Skeletal muscle cell (primary cell): ENCODE measurements at regions not wholly inside any gene's neighbourhood (a gene's known extent, or its start where the extent isn't known, plus 50 kb on each side); places are given as distances from the start of the nearest gene placed in this dataset.
"Not testable (repeated sequence)": the region's sequence is repeated elsewhere in the genome, so short reads cannot be mapped to it uniquely, and the experiment has no call there.

Experiments
- DNase-seq: peaks from one replicate; pipeline ENCODE4 v3.0.0-alpha.2; 2010; ENCODE audit warnings: low read depth
- H3K4me3 ChIP-seq: 2 replicates; pipeline ENCODE4 v1.5.1; 2011; ENCODE audit warnings: low read depth, mild to moderate bottlenecking, control low read depth, low read length, moderate library complexity

- not testable (repeated sequence) for H3K4me3 ChIP-seq, DNase-seq
These were observed 2793.8 kb downstream of the RPIA start for GRCh38 chr2:91485226-91485625.

GRCh38 chr2:91497129-91498064 lies 2805.9 kb downstream of the RPIA start:
- not testable (repeated sequence) for H3K4me3 ChIP-seq, DNase-seq

- H3K4me3 ChIP-seq, DNase-seq: not testable (repeated sequence)
These were observed 2806.6 kb downstream of the RPIA start for GRCh38 chr2:91498065-91498449.

DNA sequence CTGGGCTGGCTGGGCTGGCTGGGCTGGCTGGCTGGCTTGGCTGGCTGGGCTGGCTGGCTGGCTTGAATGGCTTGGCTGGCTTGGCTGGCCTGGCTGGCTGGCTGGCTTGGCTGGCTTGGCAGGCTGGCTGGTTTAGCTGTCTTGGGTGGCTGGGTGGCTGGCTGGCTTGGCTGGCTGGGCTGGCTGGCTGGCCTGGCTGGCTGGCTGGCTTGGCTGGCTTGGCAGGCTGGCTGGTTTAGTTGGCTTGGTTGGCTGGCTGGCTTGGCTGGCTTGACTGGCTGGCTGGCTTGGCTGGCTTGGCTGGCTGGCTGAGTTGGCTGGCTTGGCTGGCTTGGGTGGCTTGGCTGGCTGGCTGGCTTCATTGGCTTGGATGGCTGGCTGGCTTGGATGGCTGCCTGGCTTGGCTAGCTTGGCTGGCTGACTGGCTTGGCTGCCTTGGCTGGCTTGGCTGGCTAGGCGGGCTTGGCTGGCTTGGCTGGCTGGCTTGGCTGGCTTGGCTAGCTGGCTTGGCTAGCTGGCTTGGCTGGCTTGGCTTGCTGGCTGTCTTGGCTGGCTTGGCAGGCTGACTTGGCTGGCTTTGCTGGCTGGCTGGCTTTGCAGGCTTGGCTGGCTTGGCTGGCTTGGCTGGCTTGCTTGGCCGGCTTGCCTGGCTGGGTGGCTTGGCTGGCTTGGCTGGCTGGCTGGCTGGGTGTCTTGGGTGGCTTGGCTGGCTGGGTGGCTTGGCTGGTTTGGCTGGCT lies 2807.2 kb downstream of the RPIA start:
- H3K4me3 ChIP-seq, DNase-seq: not testable (repeated sequence)

DNA sequence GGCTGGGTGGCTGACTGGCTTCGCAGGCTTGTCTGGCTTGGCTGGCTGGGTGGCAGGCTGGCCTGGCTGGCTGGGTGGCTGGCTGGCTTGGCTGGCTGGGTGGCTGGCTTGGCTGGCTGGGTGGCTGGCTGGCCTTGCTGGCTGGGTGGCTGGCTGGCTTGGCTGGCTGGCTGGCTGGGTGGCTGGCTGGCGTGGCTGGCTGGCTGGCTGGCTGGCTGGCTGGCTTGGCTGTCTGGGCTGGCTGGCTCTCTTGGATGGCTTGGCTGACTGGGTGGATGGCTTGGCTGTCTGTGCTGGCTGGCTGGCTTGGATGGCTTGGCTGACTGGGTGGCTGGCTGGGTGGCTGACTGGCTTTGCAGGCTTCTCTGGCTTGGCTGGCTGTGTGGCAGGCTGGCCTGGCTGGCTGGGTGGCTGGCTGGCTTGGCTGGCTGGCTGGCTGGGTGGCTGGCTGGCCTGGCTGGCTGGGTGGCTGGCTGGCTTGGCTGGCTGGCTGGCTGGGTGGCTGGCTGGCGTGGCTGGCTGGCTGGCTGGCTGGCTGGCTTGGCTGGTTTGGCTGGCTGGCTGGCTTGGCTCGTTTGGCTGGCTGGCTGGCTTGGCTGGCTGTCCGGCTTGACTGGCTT lies 2808.1 kb downstream of the RPIA start:
- not testable (repeated sequence) for DNase-seq, H3K4me3 ChIP-seq

DNA sequence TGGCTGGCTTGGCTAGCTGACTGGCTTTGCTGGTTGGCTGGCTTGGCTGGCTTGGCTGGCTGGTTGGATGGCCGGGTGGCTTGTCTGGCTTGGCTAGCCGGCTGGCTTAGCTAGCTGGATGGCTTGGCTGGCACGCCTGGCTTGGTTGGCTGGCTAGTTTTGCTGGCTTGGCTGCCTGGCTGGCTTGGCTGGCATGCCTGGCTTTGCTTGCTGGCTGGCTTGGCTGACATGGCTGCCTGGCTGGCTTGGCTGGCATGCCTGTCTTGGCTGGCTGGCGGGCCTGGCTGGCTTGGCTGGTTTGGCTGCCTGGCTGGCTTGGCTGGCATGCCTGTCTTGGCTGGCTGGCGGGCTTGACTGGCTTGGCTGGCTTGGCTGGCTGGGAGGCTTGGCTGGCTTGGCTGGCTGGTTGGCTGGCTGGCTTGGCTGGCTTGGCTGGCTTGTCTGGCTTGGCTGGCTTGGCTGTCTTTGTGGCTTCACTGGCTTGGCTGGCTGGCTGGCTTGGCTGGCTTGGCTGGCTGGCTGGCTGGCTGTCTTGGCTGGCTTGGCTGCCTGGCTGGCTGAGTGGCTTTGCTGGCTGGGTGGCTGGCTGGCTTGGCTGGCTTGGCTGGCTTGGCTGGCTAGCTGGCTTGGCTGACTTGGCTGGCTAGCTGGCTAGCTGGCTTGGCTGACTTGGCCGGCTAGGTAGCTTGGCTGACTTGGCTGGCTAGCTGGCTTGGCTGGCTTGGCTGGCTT lies 2808.9 kb downstream of the RPIA start:
- not testable (repeated sequence) for H3K4me3 ChIP-seq, DNase-seq

GRCh38 chr2:91500978-91501310 lies 2809.5 kb downstream of the RPIA start:
- DNase-seq = not testable (repeated sequence)

DNA sequence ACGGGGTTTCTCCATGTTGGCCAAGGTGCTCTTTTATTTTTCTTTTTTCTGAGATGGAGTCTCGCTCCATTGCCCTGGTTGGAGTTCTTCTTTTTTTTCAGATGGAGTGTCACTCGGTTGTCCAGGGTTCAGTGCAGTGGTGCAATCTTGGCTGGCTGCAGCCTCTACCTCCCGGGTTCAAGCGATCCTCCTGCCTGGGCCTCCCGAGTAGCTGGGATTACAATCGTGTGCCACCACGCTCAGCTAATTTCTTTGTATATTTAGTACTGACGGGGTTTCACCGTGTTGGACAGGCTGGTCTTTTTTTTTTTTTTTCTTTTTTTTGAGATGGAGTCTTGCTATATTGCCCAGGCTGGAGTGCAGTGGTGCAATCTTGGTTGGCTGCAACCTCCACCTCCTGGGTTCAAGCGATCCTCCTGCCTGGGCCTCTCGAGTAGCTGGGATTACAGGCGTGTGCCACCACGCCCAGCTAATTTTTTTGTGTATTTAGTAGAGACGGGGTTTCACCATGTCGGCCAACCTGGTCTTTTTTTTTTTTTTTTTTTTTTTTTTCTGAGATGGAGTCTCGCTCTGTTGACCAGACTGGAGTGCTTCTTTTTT lies 2810.1 kb downstream of the RPIA start:
- not testable (repeated sequence) for DNase-seq, H3K4me3 ChIP-seq

More at GRCh38 chr2:91500978-91501310, 2809.5 kb downstream of the RPIA start:
- not testable (repeated sequence) for H3K4me3 ChIP-seq

GRCh38 chr2:91503572-91503958 lies 2812.1 kb downstream of the RPIA start:
- not testable (repeated sequence) for DNase-seq, H3K4me3 ChIP-seq

DNA sequence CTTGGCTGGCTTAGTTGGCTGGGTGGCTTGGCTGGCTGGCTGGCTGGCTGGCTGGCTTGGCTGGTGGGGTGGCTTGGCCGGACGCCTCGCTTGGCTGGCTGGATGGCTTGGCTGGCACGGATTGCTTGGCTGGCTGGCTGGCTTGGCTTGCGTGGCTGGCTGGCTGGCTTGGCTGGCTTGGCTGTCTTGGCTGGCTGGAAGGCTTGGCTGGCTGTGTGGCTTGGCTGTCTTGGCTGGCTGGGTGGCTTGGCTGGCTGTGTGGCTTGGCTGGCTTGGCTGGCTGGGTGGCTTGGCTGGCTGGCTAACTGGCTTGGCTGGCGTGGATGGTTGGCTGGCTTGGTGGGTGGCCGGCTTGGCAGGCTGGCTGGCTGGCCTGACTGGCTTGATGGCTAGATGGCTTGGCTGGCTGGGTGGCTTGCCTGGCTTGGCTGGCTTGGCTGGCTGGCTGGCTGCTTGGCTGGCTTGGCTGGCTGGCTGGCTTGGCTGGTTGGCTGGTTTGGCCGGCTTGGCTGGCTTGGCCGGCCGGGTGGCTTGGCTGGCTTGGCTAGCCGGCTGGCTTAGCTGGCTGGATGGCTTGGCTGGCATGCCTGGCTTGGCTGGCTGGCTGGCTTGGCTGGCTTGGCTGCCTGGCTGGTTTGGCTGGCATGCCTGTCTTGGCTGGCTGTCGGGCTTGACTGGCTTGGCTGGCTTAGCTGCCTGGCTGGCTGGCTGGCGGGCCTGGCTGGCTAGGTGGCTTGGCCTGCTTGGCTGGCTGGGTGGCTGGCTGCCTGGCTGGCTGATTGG lies 2812.7 kb downstream of the RPIA start:
- DNase-seq, H3K4me3 ChIP-seq: not testable (repeated sequence)

- not testable (repeated sequence) for H3K4me3 ChIP-seq, DNase-seq
These were observed 2817.3 kb downstream of the RPIA start for GRCh38 chr2:91508816-91509215.

- not testable (repeated sequence) for H3K4me3 ChIP-seq, DNase-seq
These were observed 2817.8 kb downstream of the RPIA start for GRCh38 chr2:91509276-91509675.

- not testable (repeated sequence) for H3K4me3 ChIP-seq, DNase-seq
These were observed 2819.7 kb downstream of the RPIA start for GRCh38 chr2:91511166-91511565.

DNA sequence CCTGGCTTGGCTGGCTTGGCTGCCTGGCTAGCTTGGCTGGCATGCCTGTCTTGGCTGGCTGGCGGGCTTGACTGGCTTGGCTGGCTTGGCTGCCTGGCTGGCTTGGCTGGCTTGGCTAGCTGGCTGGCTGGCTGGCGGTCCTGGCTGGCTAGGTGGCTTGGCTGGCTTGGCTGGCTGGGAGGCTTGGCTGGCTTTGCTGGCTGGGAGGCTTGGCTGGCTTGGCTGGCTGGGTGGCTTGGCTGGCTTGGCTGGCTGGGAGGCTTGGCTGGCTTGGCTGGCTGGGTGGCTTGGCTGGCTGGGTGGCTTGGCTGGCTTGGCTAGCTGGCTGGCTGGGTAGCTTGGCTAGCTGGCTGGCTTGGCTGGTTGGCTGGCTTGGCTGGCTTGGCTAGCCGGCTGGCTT lies 2824.5 kb downstream of the RPIA start:
- H3K4me3 ChIP-seq, DNase-seq: not testable (repeated sequence)

GRCh38 chr2:91516669-91517068 lies 2825.2 kb downstream of the RPIA start:
- not testable (repeated sequence) for H3K4me3 ChIP-seq, DNase-seq

GRCh38 chr2:91517846-91518245 lies 2826.4 kb downstream of the RPIA start:
- not testable (repeated sequence) for DNase-seq, H3K4me3 ChIP-seq

DNA sequence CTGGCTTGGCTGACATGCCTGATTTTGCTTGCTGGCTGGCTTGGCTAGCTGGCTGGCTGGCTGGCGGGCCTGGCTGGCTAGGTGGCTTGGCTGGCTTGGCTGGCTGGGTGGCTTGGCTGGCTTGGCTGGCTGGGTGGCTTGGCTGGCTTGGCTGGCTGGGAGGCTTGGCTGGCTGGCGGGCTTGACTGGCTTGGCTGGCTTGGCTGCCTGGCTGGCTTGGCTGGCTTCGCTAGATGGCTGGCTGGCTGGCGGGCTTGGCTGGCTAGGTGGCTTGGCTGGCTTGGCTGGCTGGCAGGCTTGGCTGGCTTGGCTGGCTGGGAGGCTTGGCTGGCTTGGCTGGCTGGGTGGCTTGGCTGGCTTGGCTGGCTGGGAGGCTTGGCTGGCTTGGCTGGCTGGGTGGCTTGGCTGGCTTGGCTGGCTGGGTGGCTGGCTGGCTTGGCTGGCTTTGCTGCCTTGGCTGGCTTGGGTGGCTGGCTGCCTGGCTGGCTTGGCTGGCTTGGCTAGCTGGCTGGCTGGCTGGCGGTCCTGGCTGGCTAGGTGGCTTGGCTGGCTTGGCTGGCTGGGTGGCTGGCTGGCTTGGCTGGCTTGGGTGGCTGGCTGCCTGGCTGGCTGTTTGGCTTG lies 2827.0 kb downstream of the RPIA start:
- H3K4me3 ChIP-seq, DNase-seq: not testable (repeated sequence)

GRCh38 chr2:91519359-91519758 lies 2827.9 kb downstream of the RPIA start:
- DNase-seq, H3K4me3 ChIP-seq: not testable (repeated sequence)
